ENCODE measurements at regions not wholly inside any gene's neighbourhood (a gene's known extent, or its start where the extent isn't known, plus 50 kb on each side); places are given as distances from the start of the nearest gene placed in this dataset.
"Not testable (repeated sequence)": the region's sequence is repeated elsewhere in the genome, so short reads cannot be mapped to it uniquely, and the experiment has no call there.

GRCh38 chr13:90945146-90945545, 402.3 kb upstream of the MIR17HG start:
- H3K27ac ChIP-seq (ENCODE audit: insufficient read depth, low read length); H3K56ac ChIP-seq (ENCODE audit: extremely low read depth, insufficient read depth, low read length); H3K9me1 ChIP-seq (ENCODE audit: insufficient read depth, low read length); DNase-seq; H3K23ac ChIP-seq (ENCODE audit: low read depth, low read length); H2BK5ac ChIP-seq (ENCODE audit: low read depth, low read length, poor library complexity, severe bottlenecking); H3K9me3 ChIP-seq (ENCODE audit: control insufficient read depth, insufficient read depth, low read length); H2BK120ac ChIP-seq (ENCODE audit: low read depth, low read length); H3K18ac ChIP-seq (ENCODE audit: low read depth, low read length); intact Hi-C loops (cut with micrococcal nuclease); H3K4me1 ChIP-seq (ENCODE audit: control insufficient read depth, insufficient read depth, low read length); H3K36me3 ChIP-seq (ENCODE audit: control insufficient read depth, insufficient read depth, low read length); H3K9ac ChIP-seq (ENCODE audit: low read depth, low read length); H4K20me1 ChIP-seq (ENCODE audit: insufficient read depth, low read length); H3K14ac ChIP-seq (replicated peaks; ENCODE audit: low read depth, low read length); H3K79me1 ChIP-seq (ENCODE audit: low read depth in 1 of 2, low read length in 2 of 2); H2AFZ ChIP-seq (replicated peaks; ENCODE audit: low read length, poor library complexity); ATAC-seq (ENCODE audit: low read depth); H2BK20ac ChIP-seq (ENCODE audit: low read depth, low read length); H3K4ac ChIP-seq (ENCODE audit: low read depth, low read length); POLR2A ChIA-PET (ENCODE audit: unreplicated experiment); in situ Hi-C loops (cut with MboI; ENCODE audit: low sequenced_read_pairs); H4K5ac ChIP-seq (ENCODE audit: low read depth, low read length); CTCF ChIA-PET; H3K4me2 ChIP-seq (ENCODE audit: low read depth, low read length); H2AK5ac ChIP-seq (ENCODE audit: low read depth, low read length); BruUV-seq (replicated peaks); dilution Hi-C loops (cut with HindIII; ENCODE audit: low sequenced_read_pairs, unreplicated experiment); H3K4me3 ChIP-seq (ENCODE audit: insufficient read depth, low read depth, low read length); H2BK15ac ChIP-seq (ENCODE audit: low read depth, low read length); H3K27me3 ChIP-seq (ENCODE audit: control insufficient read depth, insufficient read depth, low read length); H2AK9ac ChIP-seq (replicated peaks; ENCODE audit: low read depth, low read length, poor library complexity); H4K8ac ChIP-seq (ENCODE audit: low read depth in 2 of 2, low read length in 2 of 2); H4K91ac ChIP-seq (ENCODE audit: insufficient read depth, low read depth, low read length): not testable (repeated sequence)
- WGBS, 2 experiments (ENCODE audit: extremely low coverage in 2 of 2, insufficient read length in 1 of 2), result no CpG with 5 or more reads among the region's 3 CpGs

GRCh38 chr13:90946125-90946524, 401.4 kb upstream of the MIR17HG start:
- intact Hi-C loops (cut with micrococcal nuclease); H4K91ac ChIP-seq (ENCODE audit: insufficient read depth, low read depth, low read length); DNase-seq; H4K8ac ChIP-seq (ENCODE audit: low read depth in 2 of 2, low read length in 2 of 2); H3K4ac ChIP-seq (ENCODE audit: low read depth, low read length); H2BK20ac ChIP-seq (ENCODE audit: low read depth, low read length); CTCF ChIA-PET; H2BK5ac ChIP-seq (ENCODE audit: low read depth, low read length, poor library complexity, severe bottlenecking); H3K9ac ChIP-seq (ENCODE audit: low read depth, low read length); H3K4me3 ChIP-seq (ENCODE audit: insufficient read depth, low read depth, low read length); in situ Hi-C loops (cut with MboI; ENCODE audit: low sequenced_read_pairs); H2AK9ac ChIP-seq (replicated peaks; ENCODE audit: low read depth, low read length, poor library complexity); H3K56ac ChIP-seq (ENCODE audit: extremely low read depth, insufficient read depth, low read length); H2BK15ac ChIP-seq (ENCODE audit: low read depth, low read length); H3K36me3 ChIP-seq (ENCODE audit: control insufficient read depth, insufficient read depth, low read length); H3K4me2 ChIP-seq (ENCODE audit: low read depth, low read length); H3K27ac ChIP-seq (ENCODE audit: insufficient read depth, low read length); H3K14ac ChIP-seq (replicated peaks; ENCODE audit: low read depth, low read length); H3K79me1 ChIP-seq (ENCODE audit: low read depth in 1 of 2, low read length in 2 of 2); H3K23ac ChIP-seq (ENCODE audit: low read depth, low read length); H2AFZ ChIP-seq (replicated peaks; ENCODE audit: low read length, poor library complexity); dilution Hi-C loops (cut with HindIII; ENCODE audit: low sequenced_read_pairs, unreplicated experiment); H3K9me1 ChIP-seq (ENCODE audit: insufficient read depth, low read length); H2AK5ac ChIP-seq (ENCODE audit: low read depth, low read length); BruUV-seq (replicated peaks); H3K27me3 ChIP-seq (ENCODE audit: control insufficient read depth, insufficient read depth, low read length); ATAC-seq (ENCODE audit: low read depth); H3K18ac ChIP-seq (ENCODE audit: low read depth, low read length); H3K9me3 ChIP-seq (ENCODE audit: control insufficient read depth, insufficient read depth, low read length); H3K4me1 ChIP-seq (ENCODE audit: control insufficient read depth, insufficient read depth, low read length); H4K20me1 ChIP-seq (ENCODE audit: insufficient read depth, low read length); H4K5ac ChIP-seq (ENCODE audit: low read depth, low read length); H2BK120ac ChIP-seq (ENCODE audit: low read depth, low read length); POLR2A ChIA-PET (ENCODE audit: unreplicated experiment): not testable (repeated sequence)
- whole genome bisulfite sequencing, 2 experiments (ENCODE audit: extremely low coverage in 2 of 2, insufficient read length in 1 of 2), result no CpG with 5 or more reads among the region's 5 CpGs

Measured in IMR-90 (cell line).